ENCODE measurements at regions not wholly inside any gene's neighbourhood (a gene's known extent, or its start where the extent isn't known, plus 50 kb on each side); places are given as distances from the start of the nearest gene placed in this dataset.

DNA sequence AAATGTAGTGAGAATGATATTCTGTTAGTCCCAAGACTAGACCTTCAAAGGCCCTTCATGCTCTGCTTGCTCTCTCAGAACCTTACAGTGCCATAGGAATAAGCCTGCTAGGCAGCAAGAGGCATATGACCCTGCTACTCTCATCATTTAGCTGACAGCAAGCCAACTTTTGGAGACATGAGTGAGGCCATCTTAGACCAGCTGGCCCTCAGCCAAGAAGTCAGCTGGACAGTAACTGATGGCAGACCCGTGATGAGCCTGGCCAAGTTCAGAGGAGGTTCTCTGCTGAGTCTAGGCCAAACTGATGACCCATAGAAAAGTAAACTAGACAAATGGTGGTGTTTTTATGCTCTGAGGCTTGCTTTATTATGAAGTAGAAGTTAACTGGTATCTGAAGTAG, 82.6 kb downstream of the C18orf54 start:
- H4K20me1 ChIP-seq (ENCODE audit: insufficient read depth, low read length): no peaks in the 10 kb centered on the region
- no peak for DNase-seq (ENCODE audit: insufficient read length, low spot score, missing footprints)
- H3K79me2 ChIP-seq (ENCODE audit: insufficient read depth, low read length): no peaks in the 10 kb centered on the region
- H2AFZ ChIP-seq (ENCODE audit: low read length): no peak overlapping the region
- H3K4me1 ChIP-seq (ENCODE audit: insufficient read depth, low read length): no peaks in the 10 kb centered on the region
- H3K27ac ChIP-seq (ENCODE audit: low read depth, low read length): no peak overlapping the region
- no peaks in the 10 kb centered on the region for H3K36me3 ChIP-seq (ENCODE audit: insufficient read depth, low read length)
- no peak overlapping the region for H3K4me2 ChIP-seq (ENCODE audit: insufficient read depth, low read length)
- H3K4me3 ChIP-seq (ENCODE audit: insufficient read depth, low read length): no peak overlapping the region
- TF ChIP-seq, protein P1, sequence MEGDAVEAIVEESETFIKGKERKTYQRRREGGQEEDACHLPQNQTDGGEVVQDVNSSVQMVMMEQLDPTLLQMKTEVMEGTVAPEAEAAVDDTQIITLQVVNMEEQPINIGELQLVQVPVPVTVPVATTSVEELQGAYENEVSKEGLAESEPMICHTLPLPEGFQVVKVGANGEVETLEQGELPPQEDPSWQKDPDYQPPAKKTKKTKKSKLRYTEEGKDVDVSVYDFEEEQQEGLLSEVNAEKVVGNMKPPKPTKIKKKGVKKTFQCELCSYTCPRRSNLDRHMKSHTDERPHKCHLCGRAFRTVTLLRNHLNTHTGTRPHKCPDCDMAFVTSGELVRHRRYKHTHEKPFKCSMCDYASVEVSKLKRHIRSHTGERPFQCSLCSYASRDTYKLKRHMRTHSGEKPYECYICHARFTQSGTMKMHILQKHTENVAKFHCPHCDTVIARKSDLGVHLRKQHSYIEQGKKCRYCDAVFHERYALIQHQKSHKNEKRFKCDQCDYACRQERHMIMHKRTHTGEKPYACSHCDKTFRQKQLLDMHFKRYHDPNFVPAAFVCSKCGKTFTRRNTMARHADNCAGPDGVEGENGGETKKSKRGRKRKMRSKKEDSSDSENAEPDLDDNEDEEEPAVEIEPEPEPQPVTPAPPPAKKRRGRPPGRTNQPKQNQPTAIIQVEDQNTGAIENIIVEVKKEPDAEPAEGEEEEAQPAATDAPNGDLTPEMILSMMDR (IDR thresholded peaks at IDR 0.05; ENCODE audit: extremely low read depth, low read depth, low read length): no peak
- peaks cover 6% of the 10 kb centered on the region for H3K27me3 ChIP-seq (ENCODE audit: insufficient read depth, low read length)
- no peaks in the 10 kb centered on the region for H3K9me3 ChIP-seq (ENCODE audit: low read depth, low read length)

DNA sequence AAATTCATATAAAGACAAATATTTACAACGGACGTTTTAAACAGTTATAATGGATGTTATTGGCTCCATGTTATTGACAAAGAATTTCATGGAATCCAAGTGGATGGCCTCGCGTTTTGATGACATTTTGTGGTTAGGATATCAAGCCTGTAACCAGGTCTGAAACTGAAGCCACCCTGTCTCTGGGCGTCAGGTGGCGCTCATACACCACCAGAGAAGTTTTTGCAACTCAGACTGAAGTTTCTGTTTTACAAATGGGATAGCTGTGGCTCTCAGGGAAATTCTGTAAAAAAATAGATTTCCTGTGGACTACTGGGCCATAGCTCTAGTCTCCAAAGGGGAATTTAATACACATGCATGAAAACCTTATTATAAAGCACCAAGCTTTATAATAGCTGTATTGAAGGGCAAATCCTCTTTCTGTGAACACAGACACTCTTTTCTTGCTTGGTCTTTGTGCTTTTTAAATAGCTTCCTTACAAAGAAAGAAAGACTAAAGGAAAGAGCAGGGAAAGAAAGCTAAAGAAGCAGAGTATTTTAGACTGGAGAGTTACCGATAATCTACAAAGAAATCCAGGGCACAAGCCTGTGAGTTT, 86.7 kb downstream of the C18orf54 start:
- no peak overlapping the region for H3K27ac ChIP-seq (ENCODE audit: low read depth, low read length)
- no peaks in the 10 kb centered on the region for H3K27me3 ChIP-seq (ENCODE audit: insufficient read depth, low read length)
- H3K79me2 ChIP-seq (ENCODE audit: insufficient read depth, low read length): no peaks in the 10 kb centered on the region
- no peaks in the 10 kb centered on the region for H4K20me1 ChIP-seq (ENCODE audit: insufficient read depth, low read length)
- no peaks in the 10 kb centered on the region for H3K9me3 ChIP-seq (ENCODE audit: low read depth, low read length)
- TF ChIP-seq, protein P1 (IDR thresholded peaks at IDR 0.05; ENCODE audit: extremely low read depth, low read depth, low read length): peak; percentile 84
- H3K4me3 ChIP-seq (ENCODE audit: insufficient read depth, low read length): no peak overlapping the region
- peak; percentile 68 for DNase-seq (ENCODE audit: insufficient read length, low spot score, missing footprints)
- no peak overlapping the region for H2AFZ ChIP-seq (ENCODE audit: low read length)
- H3K36me3 ChIP-seq (ENCODE audit: insufficient read depth, low read length): no peaks in the 10 kb centered on the region
- no peaks in the 10 kb centered on the region for H3K4me1 ChIP-seq (ENCODE audit: insufficient read depth, low read length)
- no peak overlapping the region for H3K4me2 ChIP-seq (ENCODE audit: insufficient read depth, low read length)

DNA sequence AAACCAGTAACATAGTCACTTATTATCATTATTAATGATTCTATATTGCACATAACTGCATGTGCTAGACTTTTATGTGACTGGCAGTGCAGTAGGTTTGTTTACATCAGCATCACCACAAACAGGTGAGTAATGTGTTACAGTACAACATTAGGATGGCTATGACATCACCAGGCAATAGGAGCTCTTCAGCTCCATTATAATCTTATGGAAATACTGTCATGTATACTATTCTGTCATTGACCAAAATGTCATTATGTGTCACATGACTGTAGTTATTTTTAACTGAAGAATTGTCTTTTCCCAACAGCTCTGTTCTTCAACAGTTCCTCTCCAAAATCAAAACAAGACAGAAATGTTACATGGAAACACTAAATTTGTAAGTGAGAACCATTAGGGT, 96.3 kb downstream of the C18orf54 start:
- H3K9me3 ChIP-seq (ENCODE audit: low read depth, low read length): no peaks in the 10 kb centered on the region
- no peak overlapping the region for H2AFZ ChIP-seq (ENCODE audit: low read length)
- DNase-seq (ENCODE audit: insufficient read length, low spot score, missing footprints): no peak
- H3K4me1 ChIP-seq (ENCODE audit: insufficient read depth, low read length): no peaks in the 10 kb centered on the region
- H3K4me3 ChIP-seq (ENCODE audit: insufficient read depth, low read length): no peak overlapping the region
- peaks cover 5% of the 10 kb centered on the region for H3K27me3 ChIP-seq (ENCODE audit: insufficient read depth, low read length)
- H3K4me2 ChIP-seq (ENCODE audit: insufficient read depth, low read length): no peak overlapping the region
- TF ChIP-seq, protein P1 (IDR thresholded peaks at IDR 0.05; ENCODE audit: extremely low read depth, low read depth, low read length): no peak
- H3K27ac ChIP-seq (ENCODE audit: low read depth, low read length): no peak overlapping the region
- no peaks in the 10 kb centered on the region for H4K20me1 ChIP-seq (ENCODE audit: insufficient read depth, low read length)
- no peaks in the 10 kb centered on the region for H3K79me2 ChIP-seq (ENCODE audit: insufficient read depth, low read length)
- H3K36me3 ChIP-seq (ENCODE audit: insufficient read depth, low read length): no peaks in the 10 kb centered on the region

DNA sequence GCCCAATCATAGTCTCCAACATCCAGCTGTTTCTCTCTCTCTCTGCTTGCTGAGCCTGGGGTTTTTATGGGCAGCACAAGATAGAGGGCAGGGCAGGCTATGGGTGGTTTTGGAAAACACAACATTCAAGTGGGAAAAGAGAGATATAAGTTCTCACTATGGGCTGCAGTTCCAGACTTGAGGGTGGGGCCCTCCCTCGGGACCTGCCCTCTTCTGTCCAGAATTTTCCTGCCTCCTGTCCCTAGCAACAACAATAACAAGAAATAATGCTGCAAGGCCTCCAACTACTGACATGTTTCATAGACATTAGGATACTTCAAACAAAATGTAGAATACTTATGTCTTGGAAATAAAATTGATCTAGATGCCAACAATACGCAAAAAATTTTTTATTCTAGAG, 107.8 kb downstream of the C18orf54 start:
- no peak for DNase-seq (ENCODE audit: insufficient read length, low spot score, missing footprints)
- no peaks in the 10 kb centered on the region for H3K36me3 ChIP-seq (ENCODE audit: insufficient read depth, low read length)
- TF ChIP-seq, protein P1 (IDR thresholded peaks at IDR 0.05; ENCODE audit: extremely low read depth, low read depth, low read length): no peak
- H4K20me1 ChIP-seq (ENCODE audit: insufficient read depth, low read length): no peaks in the 10 kb centered on the region
- H3K4me3 ChIP-seq (ENCODE audit: insufficient read depth, low read length): no peak overlapping the region
- H3K79me2 ChIP-seq (ENCODE audit: insufficient read depth, low read length): no peaks in the 10 kb centered on the region
- no peak overlapping the region for H2AFZ ChIP-seq (ENCODE audit: low read length)
- no peaks in the 10 kb centered on the region for H3K9me3 ChIP-seq (ENCODE audit: low read depth, low read length)
- no peaks in the 10 kb centered on the region for H3K4me1 ChIP-seq (ENCODE audit: insufficient read depth, low read length)
- H3K27ac ChIP-seq (ENCODE audit: low read depth, low read length): no peak overlapping the region
- no peaks in the 10 kb centered on the region for H3K27me3 ChIP-seq (ENCODE audit: insufficient read depth, low read length)
- no peak overlapping the region for H3K4me2 ChIP-seq (ENCODE audit: insufficient read depth, low read length)
